GM19397 (cell line): ENCODE measurements at regions not wholly inside any gene's neighbourhood (a gene's known extent, or its start where the extent isn't known, plus 50 kb on each side); places are given as distances from the start of the nearest gene placed in this dataset.
"Not testable (repeated sequence)": the region's sequence is repeated elsewhere in the genome, so short reads cannot be mapped to it uniquely, and the experiment has no call there.

ENCODE experiments used
- ATAC-seq: cut with Tn5 transposase; IDR thresholded peaks from one replicate; pipeline ENCODE4 v1.9.1; 2021; ENCODE audit warnings: mild to moderate bottlenecking, moderate library complexity; ENCODE audit not compliant: unreplicated experiment

DNA sequence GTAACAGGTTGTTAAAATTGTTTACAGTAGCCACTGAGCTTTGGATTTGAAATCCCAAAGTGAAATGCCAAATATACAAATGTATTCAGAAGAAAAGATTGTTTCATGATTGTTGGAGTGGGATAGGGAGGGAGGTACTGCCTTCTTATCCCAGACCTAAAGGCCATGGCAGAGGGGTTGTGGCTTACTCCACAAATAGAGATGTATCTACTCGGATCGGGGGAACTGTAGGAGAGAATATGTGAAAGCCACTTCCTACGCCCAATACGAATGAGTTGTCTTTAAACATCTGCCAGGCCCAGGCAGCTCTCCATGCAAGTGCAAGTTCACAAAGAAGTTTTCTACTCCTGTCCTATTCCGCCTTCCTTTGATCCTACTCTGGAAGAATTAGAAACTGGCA is 150.2 kb upstream of the PRSS12 start:
- ATAC-seq = not testable (repeated sequence)

DNA sequence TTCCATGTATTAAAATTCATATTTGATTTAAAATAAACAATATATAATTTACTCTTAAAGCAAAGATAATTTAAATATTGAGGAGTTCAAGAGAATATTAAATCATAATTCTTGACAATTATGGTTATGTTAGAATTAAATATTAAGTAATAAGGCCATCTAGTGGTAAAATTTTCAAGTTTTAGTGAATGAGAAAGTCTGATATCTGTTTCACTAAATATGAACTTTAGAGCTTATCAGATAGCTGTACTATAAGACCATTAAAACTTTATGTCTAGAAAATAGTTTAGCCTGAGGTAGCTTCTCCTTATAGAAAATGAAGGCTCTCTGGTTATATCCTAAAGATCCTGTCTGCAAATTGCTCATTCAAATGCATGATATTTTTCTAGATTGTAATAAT is 152.1 kb upstream of the PRSS12 start:
- ATAC-seq = not testable (repeated sequence)

DNA sequence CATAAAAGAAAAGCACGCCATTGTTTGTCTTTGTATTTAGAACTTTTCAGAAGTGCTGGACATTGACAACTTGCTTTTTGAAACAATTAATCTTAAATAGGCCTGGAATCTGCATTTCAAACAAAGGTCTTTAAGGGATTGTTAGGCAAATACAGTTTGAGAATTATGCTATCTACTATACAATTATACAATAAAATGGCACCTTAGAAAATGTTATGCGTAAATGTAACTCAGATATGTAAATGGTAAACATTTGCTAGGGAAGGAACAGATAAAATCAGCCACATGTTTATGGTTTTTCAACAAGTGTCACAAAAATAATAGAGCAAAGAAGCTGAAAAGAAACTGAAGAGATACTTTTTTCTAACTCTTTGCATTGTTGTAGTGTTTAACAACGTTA is 152.7 kb upstream of the PRSS12 start:
- not testable (repeated sequence) for ATAC-seq

DNA sequence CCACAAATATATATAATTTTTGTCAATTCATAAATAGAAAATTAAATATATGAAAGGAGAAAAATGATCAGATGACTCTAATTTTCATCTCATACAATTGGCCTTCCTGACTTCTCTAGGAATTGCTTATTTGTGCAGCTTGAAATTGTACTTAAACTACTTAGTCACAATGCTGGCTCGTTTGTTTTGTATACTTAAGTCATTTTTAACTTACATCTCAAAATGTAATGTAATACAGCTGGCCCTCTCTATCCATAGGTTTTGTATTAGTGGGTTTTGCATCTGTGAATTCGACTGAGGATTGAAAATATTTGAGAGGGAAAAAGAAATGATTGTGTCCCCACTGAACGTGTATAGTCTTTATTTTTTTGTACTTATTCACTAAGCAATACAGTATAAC is 160.1 kb upstream of the PRSS12 start:
- not testable (repeated sequence) for ATAC-seq

DNA sequence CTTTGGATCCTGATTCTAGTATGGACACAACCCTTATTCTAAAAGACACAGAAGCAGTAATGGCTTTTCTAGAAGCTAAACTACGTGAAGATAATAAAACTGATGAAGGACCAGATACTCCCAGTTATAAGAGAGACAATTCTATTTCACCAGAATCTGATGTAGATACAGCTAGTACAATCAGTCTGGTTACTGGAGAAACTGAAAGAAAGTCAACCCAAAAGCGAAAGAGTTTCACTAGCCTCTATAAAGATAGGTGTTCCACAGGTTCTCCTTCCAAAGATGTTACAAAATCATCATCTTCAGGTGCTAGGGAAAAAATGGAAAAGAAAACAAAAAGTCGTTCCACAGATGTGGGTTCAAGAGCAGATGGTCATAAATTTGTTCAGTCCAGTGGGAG is 161.5 kb upstream of the PRSS12 start:
- not testable (repeated sequence) for ATAC-seq

DNA sequence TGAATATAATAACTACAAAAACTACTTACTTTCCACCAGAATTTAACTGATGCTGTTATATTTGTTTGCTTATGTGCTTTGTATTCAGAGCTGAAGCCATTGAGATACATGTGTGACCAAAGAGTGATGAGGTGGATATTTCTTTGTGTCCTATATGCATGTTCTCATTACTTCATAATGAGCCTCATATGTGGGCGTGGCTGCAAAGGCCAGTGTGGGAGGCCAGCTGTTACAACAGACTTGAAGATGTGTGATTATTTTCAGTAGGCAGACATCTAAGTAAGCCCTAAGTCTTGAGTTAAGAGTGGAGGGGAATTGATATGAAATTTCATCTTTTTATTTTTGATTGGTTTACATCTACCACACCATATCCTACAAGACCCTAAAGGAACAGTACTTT is 163.3 kb upstream of the PRSS12 start:
- ATAC-seq = not testable (repeated sequence)

DNA sequence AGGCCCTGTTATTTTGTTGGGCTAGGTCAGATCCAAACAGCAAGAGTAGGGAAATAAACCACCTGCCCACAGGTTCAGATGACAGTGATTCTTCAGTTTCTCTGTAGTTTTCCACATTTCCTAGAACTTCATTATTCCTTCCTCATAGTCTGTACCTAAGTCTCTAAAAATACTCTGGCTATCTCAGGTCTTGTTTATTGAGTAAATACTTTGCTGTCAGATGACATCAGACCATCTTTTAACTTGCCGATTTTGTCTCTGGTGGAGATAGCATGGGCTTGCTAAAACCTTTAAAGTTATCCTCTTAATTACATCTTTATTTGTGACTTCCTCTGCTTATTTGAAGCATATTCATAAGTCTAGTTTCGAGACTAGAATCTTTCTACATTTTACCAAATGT is 155.1 kb upstream of the METTL14 start:
- ATAC-seq = not testable (repeated sequence)

DNA sequence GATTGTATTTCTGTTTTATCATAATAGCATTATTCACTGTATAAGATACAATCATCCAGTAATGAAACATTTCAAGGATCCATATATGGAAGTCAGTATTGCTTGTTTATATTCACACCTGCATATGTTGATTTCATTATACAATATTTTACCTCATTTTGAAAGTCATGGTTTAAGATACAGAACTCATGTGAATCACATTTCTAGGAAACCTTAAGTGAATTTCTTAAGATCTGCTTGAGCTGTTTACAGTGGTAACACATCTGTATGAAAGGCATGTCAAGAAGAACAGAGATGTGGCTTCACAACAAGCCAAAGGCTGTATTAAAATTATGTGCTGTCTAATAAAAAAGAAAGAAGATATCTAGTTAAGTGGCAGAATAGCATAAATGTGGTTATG is 153.2 kb upstream of the METTL14 start:
- not testable (repeated sequence) for ATAC-seq

DNA sequence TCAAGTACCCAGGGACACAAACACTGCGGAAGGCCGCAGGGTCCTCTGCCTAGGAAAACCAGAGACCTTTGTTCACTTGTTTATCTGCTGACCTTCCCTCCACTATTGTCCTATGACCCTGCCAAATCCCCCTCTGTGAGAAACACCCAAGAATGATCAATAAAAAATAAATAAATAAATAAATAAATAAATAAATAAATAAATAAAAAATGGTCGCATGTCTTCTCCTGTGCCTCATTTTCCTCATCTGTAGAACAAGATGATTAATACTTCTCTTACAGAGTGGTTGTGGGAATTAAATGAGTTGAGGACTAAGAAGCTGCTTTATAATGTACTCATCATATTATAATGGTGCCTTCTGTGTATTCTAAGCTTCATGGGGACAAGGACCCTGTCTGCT is 149.4 kb upstream of the METTL14 start:
- ATAC-seq = not testable (repeated sequence)

DNA sequence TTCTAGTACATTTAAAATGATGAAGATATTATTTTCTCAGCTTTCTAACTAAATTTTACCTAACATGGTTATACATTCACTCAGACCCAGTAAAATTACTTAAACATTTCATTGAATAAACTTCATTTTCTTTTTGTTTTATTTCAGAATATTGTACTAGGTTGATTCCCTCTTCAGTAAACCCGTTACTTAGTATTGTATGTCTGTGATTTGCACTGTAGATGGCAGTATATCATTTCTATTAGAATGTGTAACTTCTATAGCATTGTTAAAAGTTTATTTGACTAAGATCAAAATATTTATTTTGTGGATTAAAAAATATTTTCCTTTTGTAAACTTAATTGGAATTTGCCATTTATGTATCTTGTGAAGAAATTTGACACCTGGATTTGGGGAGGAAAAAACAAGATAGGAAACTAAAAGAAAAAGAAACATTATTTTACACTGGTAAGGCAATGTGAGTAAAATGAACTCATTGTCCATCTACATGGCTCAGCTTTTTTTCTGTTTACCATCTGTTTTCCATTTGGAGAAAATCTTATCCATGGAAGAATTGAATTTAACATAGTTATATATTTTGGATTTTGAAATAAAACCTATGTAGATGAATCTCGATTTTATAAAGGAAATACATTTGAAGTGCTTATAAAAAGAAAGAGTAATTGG is 145.6 kb upstream of the METTL14 start:
- not testable (repeated sequence) for ATAC-seq

DNA sequence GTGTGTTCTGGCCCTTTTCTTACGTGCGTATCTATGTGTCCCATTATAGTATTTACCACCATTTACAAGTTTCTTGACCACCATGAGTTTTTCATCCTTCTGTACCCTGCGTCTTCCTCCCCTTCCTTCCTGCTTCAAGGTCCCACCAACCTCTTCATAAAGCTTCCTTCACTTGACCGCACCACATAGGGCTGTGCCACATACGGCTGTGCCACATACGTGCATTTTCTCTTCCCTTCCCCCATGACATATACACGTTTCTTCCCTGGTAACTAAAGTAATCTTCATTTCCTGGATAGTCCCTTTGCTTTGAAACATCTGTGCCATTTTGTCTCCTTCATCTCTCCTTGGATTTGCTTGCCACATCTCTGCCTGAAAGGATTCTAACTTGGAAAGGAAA is 128.6 kb upstream of the METTL14 start:
- not testable (repeated sequence) for ATAC-seq

DNA sequence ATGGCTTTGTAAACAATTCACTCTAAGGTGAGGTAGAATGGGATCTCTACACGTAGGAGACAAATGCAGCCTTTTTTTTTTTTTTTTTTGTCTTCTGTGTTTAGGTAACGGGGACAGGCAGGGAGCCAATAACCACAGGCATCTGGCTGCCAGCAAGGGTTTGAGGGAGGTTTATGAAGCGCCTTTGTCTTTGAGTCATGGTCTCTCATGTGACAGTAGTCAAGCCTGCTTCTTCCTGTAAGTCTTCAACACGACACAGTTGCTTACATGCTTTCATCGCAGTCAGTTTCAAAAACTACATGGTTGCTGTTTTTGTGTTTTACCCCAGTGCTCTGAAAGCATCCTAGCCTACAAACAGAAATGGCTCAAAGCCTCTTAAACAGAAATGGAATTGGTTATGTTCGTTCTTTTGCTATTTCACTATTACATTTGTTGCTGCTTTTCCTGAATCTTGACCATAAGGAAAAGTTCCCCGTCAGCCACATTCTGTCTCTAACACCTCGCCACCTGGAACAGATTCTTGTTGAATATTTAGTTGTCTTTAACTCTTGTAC is 127.8 kb upstream of the METTL14 start:
- no peak for ATAC-seq

DNA sequence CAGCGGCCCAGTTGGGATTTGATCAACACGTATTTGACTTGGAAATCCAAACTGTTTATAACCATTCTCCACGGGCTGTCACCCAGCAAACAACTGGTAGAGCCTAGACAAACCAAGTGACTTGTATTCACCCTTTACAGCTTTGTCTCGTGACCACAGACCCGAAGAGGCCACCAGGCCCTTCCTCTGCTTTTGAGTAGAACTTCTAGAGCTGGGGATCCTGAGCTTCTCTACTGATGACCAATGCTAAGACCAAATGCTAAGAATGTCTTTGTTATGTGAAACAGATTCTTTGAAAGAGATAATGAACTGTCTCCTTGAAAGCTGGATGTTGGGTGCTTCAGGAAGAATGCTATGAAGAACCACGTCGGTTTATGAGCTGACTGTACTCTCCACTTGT is 127.0 kb upstream of the METTL14 start:
- not testable (repeated sequence) for ATAC-seq

DNA sequence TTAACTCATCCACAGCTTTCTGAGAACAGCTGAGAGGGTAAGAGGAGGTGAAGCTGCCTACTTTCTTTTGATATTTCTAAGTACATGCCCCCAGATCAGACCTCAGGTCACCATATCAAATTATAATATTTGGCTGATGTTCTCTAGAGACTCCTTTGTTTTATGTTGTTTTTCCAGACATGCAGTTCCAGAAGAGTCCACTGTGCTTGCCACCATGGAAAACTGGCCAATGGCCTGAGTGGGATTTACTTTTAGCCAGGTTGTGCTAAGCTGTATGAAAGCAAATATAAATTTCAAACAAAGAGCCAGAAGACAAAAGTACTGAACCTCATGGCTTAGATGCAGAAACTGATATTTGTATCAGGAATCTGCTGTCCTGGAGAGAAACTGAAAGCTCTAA is 123.6 kb upstream of the METTL14 start:
- not testable (repeated sequence) for ATAC-seq

DNA sequence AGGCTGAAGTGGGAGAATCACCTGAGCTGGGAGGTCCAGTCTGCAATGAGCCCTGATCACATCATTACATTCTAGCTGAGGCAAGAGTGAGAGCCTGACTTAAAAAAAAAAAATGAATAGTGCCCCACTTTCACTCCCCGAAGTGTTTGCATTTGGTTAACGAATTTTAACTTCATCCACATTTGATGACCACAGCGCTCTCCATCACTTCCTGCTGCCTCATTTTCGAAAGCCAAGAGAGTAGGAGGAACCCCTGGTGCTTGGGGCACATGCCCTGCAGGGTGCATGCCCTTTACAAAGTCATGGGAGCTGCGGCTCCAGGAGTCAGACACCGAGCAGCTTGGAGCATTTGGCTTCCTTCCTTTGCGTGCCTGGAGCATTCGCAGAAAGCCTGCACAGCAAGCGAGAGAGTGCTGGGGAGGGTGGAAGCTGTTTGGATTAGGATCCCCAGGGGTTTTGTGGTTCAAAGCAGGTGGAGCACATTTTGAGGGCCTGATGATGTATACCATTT is 119.1 kb upstream of the METTL14 start:
- peak; percentile 81 for ATAC-seq

DNA sequence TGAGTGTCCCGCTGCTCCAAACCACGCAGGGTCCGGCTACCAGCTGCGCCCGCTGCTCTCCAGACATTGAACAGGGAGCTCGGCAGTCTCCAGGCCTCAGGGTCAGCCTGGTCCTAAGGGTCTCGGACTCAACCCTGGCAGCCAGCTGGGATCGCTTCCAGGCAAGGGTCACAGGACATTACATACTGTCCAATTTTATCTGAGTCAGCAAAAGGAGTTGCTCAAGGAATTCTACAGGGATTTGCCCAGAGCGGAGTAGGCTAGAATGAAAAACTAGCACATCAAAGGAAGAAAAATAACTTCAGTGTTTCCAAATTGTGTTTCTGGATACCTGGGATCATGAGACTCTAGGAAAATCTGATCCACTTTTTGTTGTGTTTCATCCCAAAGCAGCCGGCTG is 112.2 kb upstream of the METTL14 start:
- not testable (repeated sequence) for ATAC-seq

DNA sequence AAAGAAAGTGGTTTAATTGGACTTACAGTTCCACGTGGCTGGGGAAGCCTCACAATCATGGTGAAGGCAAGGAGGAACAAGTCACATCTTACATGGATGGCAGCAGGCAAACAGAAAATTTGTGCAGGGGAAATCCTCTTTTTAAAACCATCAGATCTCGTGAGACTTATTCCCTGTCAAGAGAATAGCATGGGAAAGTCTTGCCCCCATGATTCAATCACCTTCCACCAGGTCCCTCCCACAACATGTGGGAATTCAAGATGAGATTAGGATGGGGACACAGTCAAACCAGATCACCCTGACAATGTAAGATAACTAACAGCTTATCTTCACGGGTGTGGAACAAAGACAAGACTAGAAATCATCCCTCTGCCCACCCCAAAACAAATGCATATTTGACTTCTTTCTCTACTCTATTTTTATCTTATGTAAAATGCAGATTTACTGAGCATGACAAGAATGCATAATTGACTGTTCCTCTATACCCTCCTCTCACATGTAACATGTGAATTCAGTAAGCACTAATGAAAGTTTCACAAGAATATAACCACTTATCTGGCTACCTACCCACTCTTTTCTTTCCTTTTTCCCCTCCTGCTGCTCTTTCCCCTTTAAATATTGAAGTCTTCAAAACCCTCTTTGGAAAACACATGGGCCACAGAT is 110.8 kb upstream of the METTL14 start:
- ATAC-seq = not testable (repeated sequence)

DNA sequence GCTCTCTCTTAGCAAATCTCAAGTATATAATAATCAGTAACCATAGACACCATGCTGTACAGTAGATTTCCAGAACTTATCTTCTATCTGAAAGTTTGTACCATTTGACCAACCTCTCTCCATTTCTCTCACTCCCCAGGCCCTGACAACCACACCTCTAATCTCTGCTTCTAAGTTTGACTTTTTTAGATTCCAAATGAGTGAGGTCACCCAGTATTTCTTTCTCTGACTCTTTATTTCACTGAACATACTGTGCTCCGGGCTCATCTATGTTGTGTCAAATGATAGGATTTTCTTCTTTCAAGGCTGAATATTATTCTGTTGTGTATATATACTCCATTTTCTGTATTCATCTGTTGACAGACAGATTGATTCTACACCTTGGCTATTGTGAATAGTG is 110.1 kb upstream of the METTL14 start:
- ATAC-seq = not testable (repeated sequence)

DNA sequence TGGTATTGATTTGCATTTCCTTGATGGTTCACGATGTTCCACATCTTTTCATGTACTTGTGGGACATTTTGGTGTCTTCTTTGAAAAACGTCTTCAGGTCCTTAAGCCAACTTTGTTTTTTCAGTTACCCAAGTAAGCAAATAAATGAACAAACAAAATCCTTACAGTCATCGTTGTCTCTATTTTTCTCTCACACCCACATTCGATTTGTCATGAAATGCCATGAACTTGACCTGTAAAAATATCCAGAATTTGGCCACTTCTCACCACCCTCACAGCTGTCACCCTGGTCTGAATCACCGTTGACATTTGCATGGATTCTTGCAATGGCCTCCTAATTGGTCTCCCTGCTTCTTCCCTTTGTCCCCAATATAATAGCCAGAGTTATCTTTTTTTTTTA is 109.5 kb upstream of the METTL14 start:
- not testable (repeated sequence) for ATAC-seq

DNA sequence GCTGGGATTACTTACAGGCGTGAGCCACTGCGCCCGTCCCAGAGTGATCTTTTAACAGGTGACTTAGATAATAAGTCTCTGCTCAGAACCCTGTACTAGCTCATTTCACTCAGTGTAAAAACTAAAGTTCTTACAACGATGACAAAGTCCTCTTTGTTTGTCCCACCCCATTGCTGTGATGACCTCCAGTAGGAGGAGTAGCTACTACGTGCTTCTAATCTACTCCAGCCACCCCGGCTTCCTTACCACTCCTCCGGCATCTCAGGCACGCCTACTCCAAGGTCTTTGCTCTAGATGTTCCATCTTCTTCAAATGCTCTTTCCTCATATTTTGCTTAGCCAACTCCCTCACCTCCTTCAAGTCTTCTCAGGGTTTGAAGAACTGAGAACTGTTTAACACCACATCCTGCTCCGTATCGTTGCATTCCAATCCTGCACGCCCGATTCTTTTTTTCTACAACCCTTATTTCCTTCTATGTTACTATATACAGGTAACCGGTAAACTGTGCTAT is 108.4 kb upstream of the METTL14 start:
- ATAC-seq = not testable (repeated sequence)

DNA sequence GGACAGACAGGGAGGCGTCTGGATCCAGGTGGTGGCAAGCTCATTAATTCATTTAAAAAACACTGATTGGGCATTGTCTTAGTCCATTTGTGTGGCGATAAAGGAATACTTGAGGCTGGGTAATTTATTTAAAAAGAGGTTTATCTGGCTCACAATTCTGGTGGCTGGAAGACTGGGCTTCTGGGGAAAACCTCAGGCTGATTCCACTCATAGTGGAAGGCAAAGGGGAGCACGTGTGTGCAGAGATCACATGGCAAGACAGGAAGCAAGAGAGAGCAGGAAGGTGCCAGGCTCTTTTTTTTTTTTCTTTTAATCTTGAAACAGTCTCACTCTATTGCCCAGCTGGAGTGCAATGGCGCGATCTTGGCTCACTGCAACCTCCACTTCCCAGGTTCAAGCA is 100.2 kb upstream of the METTL14 start:
- no peak for ATAC-seq

DNA sequence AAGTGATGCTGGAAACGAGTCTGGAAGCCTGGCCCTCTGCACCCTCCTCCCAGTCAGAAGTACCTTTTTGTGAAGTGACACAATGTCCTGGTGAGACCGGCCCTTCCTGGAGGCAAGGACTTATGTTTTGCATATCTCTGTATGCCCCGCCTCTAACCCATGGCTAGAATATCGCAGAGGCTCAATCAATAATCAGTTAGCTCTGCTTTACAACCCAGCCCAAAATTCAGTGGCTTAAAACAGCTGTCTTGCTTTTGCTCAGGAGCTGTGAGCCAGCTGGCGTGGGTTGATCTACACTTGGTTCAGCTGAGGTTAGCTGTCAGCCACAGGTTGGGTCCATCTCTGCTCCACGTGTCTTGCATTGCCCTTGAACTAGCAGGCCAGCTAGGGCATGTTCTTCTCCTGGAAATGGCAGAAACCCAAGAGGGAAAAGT is 98.8 kb upstream of the METTL14 start:
- no peak for ATAC-seq
